ENCODE measurements at regions not wholly inside any gene's neighbourhood (a gene's known extent, or its start where the extent isn't known, plus 50 kb on each side); places are given as distances from the start of the nearest gene placed in this dataset.
A peak's percentile ranks its signal among the peaks of the same experiment; 100 is the strongest.

GRCh38 chr3:124671106-124671505, 59.1 kb upstream of the UMPS start:
- Histone ChIP-seq H3K9me1 (replicated peaks; ENCODE audit: control insufficient read depth, extremely low read depth, insufficient read depth, low read length) (no peaks in the 10 kb centered on the region), H3K4me2 (ENCODE audit: insufficient read depth, low read length) (no peak overlapping the region), H2AFZ (ENCODE audit: low read depth, low read length) (peak overlapping the region; percentile 50), H3K4me3 (replicated peaks in 1 of 3; ENCODE audit: insufficient read depth in 1 of 3, low read depth in 1 of 3, low read length in 3 of 3) (no peak overlapping the region), H3K79me2 (ENCODE audit: control insufficient read depth, insufficient read depth, low read length) (no peaks in the 10 kb centered on the region), H3K9me3 (replicated peaks; ENCODE audit: control insufficient read depth, insufficient read depth, low read length) (no peaks in the 10 kb centered on the region), H4K20me1 (replicated peaks; ENCODE audit: control insufficient read depth, extremely low read depth, insufficient read depth, low read length) (no peaks in the 10 kb centered on the region), H3K9ac (replicated peaks; ENCODE audit: extremely low read depth, insufficient read depth, low read length) (no peak overlapping the region), H3K27ac (ENCODE audit: insufficient read depth, low read depth, low read length) (no peak overlapping the region), H3K36me3 (ENCODE audit: control insufficient read depth in 2 of 2, extremely low read depth in 1 of 2, insufficient read depth in 2 of 2, low read length in 2 of 2) (no peaks in the 10 kb centered on the region), H3K4me1 (ENCODE audit: control insufficient read depth, extremely low read depth, insufficient read depth, low read length) (no peaks in the 10 kb centered on the region), H3K27me3 (ENCODE audit: control insufficient read depth in 2 of 2, insufficient read depth in 2 of 2, low read length in 2 of 2) (no peaks in the 10 kb centered on the region)
- dilution Hi-C loops (cut with MboI; ENCODE audit: extremely low pct_ligation_motif_present, low sequenced_read_pairs) (no loop called here), intact Hi-C loops (cut with micrococcal nuclease) (no loop called here)
- no peak for TF ChIP-seq POLR2A (IDR thresholded peaks at IDR 0.05; ENCODE audit: low read depth, low read length)
- TF ChIP-seq JUN (IDR thresholded peaks at IDR 0.05; ENCODE audit: borderline replicate concordance, insufficient read depth, insufficient read length, low read depth), result no peak
- no peak for TF ChIP-seq FOS (IDR thresholded peaks at IDR 0.05; ENCODE audit: borderline replicate concordance, insufficient read depth, low read length)
- no peak for TF ChIP-seq GATA2 (IDR thresholded peaks at IDR 0.05; ENCODE audit: insufficient read depth, insufficient read length, low read depth, low read length)
- TF ChIP-seq EZH2 (IDR thresholded peaks at IDR 0.05; ENCODE audit: borderline replicate concordance, low read depth, low read length, severe bottlenecking), result no peak
- no peak for TF ChIP-seq MAX (IDR thresholded peaks at IDR 0.05; ENCODE audit: insufficient read depth, insufficient read length)
- TF ChIP-seq POLR2AphosphoS5 (IDR thresholded peaks at IDR 0.05; ENCODE audit: insufficient read depth, low read depth, low read length), result no peak
- no peak for TF ChIP-seq CTCF (IDR thresholded peaks at IDR 0.05; ENCODE audit: extremely low read depth in 1 of 2, insufficient read depth in 1 of 2, low read depth in 1 of 2, low read length in 2 of 2)
- no TSS peak for BruUV-seq (replicated peaks)
- ChIA-PET POLR2A (no interaction called here), CTCF (interaction anchor here (1.1 to 1.8 kb wide), 3 partner anchors 18 to 112 kb away, joined by 3 to 9 read pairs (median 4); no protein-coding TSS in a partner anchor)
- FAIRE-seq (peak; percentile 12), DNase-seq (ENCODE audit: low read depth, low spot score) (no peak)
